Bronchial epithelial cell (primary cell): ENCODE measurements at regions not wholly inside any gene's neighbourhood (a gene's known extent, or its start where the extent isn't known, plus 50 kb on each side); places are given as distances from the start of the nearest gene placed in this dataset.
A peak's percentile ranks its signal among the peaks of the same experiment; 100 is the strongest.
"Not testable (repeated sequence)": the region's sequence is repeated elsewhere in the genome, so short reads cannot be mapped to it uniquely, and the experiment has no call there.

Experiments used
- DNase-seq: peaks from one replicate; pipeline ENCODE4 v3.0.0-alpha.2; 2010; ENCODE audit warnings: low read depth
- FAIRE-seq: peaks from 2 replicates; lab custom pipeline; 2011; peaks lifted over from hg19 to GRCh38; lab: Jason Lieb, UNC
- H3K27me3 ChIP-seq: 2 replicates; pipeline ENCODE4 v1.5.1; 2011; ENCODE audit warnings: low read length; ENCODE audit not compliant: control insufficient read depth, insufficient read depth
- H3K36me3 ChIP-seq: 2 replicates; pipeline ENCODE4 v1.5.1; 2011; ENCODE audit warnings: low read length; ENCODE audit not compliant: control insufficient read depth, insufficient read depth
- H3K4me3 ChIP-seq: 2 replicates; pipeline ENCODE4 v1.5.1; 2011; ENCODE audit warnings: mild to moderate bottlenecking, low read depth, low read length, control low read depth
- TF ChIP-seq, protein P1 (sequence below): IDR thresholded peaks from 2 replicates; pipeline ENCODE4 v1.5.1; 2011; ENCODE audit warnings: mild to moderate bottlenecking, moderate library complexity, low read length, control low read depth, inconsistent platforms; ENCODE audit not compliant: insufficient read depth, severe bottlenecking

DNA sequence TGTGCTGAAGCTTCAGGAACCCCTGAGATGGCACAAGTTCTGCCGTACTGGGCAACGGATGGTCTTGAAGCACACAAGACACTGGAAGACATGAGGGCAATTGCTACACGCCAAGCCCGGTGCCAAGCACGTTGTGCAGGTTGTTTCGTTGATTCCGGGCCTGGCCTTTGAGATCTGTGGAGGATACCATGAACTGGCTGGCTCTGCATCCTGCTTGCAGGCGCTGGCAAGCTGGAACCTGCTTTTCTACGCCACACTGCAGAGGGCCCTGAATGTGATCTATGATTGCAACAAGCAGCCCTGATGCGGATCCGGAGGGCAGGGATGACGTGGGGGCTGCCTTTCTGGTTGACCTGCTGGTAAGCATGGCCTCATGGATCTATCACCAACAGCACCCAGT is 262.5 kb upstream of the ATP10A start:
- no peak for FAIRE-seq

DNA sequence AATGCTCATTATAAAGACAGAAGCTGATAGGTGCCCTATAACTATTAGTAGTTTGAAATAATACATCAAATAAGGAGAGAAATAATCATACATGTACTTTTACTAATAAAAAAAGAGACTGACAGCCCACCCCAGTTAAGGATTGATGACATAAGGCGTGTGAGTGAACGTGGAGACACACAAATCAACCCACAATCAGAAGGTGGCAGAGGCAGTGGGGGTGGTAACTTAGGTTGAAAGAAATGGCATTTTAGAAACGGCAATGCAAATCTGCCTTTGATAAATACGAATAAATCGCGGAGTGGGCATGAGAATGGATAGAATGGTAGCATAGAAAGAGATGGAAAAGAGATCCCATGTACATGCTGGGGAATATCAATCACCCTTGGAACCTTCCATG is 256.2 kb upstream of the ATP10A start:
- Histone ChIP-seq H3K36me3 (no peaks in the 10 kb centered on the region), H3K4me3 (no peak overlapping the region), H3K27me3 (no peaks in the 10 kb centered on the region)
- DNase-seq = no peak
- FAIRE-seq = no peak
- TF ChIP-seq, protein P1, sequence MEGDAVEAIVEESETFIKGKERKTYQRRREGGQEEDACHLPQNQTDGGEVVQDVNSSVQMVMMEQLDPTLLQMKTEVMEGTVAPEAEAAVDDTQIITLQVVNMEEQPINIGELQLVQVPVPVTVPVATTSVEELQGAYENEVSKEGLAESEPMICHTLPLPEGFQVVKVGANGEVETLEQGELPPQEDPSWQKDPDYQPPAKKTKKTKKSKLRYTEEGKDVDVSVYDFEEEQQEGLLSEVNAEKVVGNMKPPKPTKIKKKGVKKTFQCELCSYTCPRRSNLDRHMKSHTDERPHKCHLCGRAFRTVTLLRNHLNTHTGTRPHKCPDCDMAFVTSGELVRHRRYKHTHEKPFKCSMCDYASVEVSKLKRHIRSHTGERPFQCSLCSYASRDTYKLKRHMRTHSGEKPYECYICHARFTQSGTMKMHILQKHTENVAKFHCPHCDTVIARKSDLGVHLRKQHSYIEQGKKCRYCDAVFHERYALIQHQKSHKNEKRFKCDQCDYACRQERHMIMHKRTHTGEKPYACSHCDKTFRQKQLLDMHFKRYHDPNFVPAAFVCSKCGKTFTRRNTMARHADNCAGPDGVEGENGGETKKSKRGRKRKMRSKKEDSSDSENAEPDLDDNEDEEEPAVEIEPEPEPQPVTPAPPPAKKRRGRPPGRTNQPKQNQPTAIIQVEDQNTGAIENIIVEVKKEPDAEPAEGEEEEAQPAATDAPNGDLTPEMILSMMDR = no peak

More for the DNA sequence above, 262.5 kb upstream of the ATP10A start:
- TF ChIP-seq, protein P1 = no peak
- DNase-seq = peak; percentile 9
- Histone ChIP-seq H3K27me3 (no peaks in the 10 kb centered on the region), H3K36me3 (no peaks in the 10 kb centered on the region), H3K4me3 (no peak overlapping the region)

GRCh38 chr15:26115229-26115943 is 252.3 kb upstream of the ATP10A start:
- no peak for DNase-seq
- no peak for FAIRE-seq
- TF ChIP-seq, protein P1 = no peak
- Histone ChIP-seq H3K4me3 (no peak overlapping the region), H3K36me3 (no peaks in the 10 kb centered on the region), H3K27me3 (no peaks in the 10 kb centered on the region)

DNA sequence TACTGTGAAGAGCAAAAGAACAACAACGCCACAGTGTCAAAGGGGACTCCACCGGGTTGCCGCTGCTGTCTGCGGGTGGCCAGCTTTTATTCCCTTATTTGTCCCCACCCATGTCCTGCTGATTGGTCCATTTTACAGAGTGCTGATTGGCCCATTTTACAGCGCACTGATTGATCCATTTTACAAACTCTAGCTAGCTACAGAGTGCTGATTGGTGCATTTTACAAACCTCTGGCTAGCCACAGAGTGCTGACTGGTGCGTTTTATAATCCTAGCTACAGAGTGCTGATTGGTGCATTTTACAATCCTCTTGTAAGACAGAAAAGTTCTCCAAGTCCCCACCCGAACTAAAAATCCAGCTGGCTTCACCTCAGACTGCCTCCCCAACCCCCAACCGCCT is 251.0 kb upstream of the ATP10A start:
- DNase-seq, H3K36me3 ChIP-seq, FAIRE-seq, H3K27me3 ChIP-seq, H3K4me3 ChIP-seq: not testable (repeated sequence)

DNA sequence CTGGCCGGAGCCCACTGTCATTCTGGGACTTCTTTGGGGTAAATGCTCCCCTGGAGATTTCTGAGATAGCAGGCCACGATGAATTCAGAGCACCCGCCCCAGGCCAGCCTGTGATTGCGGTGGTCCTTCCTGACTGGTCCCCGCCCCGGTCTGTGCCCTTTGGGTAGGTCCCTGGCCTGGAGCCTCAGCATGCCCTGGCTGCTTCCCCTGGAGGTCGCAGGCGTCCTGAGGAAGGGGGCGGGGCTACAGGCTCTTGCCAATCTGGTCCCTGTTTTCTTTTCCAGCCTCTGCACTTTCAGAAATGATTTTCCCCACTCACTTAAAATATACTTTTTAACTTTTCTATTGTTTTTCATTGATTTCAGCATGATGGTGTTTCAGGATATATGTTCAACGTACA is 250.2 kb upstream of the ATP10A start:
- Histone ChIP-seq H3K27me3 (no peaks in the 10 kb centered on the region), H3K36me3 (no peaks in the 10 kb centered on the region), H3K4me3 (no peak overlapping the region)
- DNase-seq (no peak), FAIRE-seq (no peak)
- TF ChIP-seq, protein P1 = no peak

GRCh38 chr15:26109203-26109602 is 246.1 kb upstream of the ATP10A start:
- H3K27me3 ChIP-seq = no peaks in the 10 kb centered on the region
- TF ChIP-seq, protein P1 = no peak
- H3K4me3 ChIP-seq = no peak overlapping the region
- DNase-seq (no peak), FAIRE-seq (no peak)
- H3K36me3 ChIP-seq = no peaks in the 10 kb centered on the region
